Type B pancreatic cell (in vitro differentiated cells): ENCODE measurements at regions not wholly inside any gene's neighbourhood (a gene's known extent, or its start where the extent isn't known, plus 50 kb on each side); places are given as distances from the start of the nearest gene placed in this dataset.

ENCODE experiments used
- DNase-seq: peaks from one replicate; pipeline ENCODE4 v3.0.0; 2021; ENCODE audit warnings: mixed read lengths; ENCODE audit not compliant: unreplicated experiment; ENCODE audit errors: extremely low spot score
- H3K27ac Mint-ChIP-seq: 2 replicates; pipeline ENCODE4 v1.8.0; 2021; ENCODE audit warnings: mild to moderate bottlenecking, mixed read lengths
- H3K27me3 Mint-ChIP-seq: 2 replicates; pipeline ENCODE4 v1.8.0; 2021; ENCODE audit warnings: mixed read lengths
- H3K36me3 Mint-ChIP-seq: 2 replicates; pipeline ENCODE4 v1.8.0; 2021; ENCODE audit warnings: mixed read lengths
- H3K4me1 Mint-ChIP-seq: one replicate; pipeline ENCODE4 v1.8.0; 2021; ENCODE audit warnings: mixed read lengths; ENCODE audit not compliant: unreplicated experiment
- H3K4me3 Mint-ChIP-seq: 2 replicates; pipeline ENCODE4 v1.8.0; 2021; ENCODE audit warnings: mild to moderate bottlenecking, mixed read lengths
- H3K9me3 Mint-ChIP-seq: 2 replicates; pipeline ENCODE4 v1.8.0; 2021; ENCODE audit warnings: mixed read lengths
- CTCF ChIP-seq: fragments of 200-600 bp; sonication (generic); conservative IDR thresholded peaks from 2 replicates; pipeline ENCODE4 v1.5.0; 2021; ENCODE audit warnings: antibody characterized with exemption, mild to moderate bottlenecking

GRCh38 chr10:55441777-55442176, 640.7 kb upstream of the PCDH15 start:
- no peak for DNase-seq
- TF ChIP-seq CTCF: no peak
- no peaks in the 10 kb centered on the region for H3K36me3 Mint-ChIP-seq
- no peaks in the 10 kb centered on the region for H3K4me1 Mint-ChIP-seq
- H3K27me3 Mint-ChIP-seq: peaks cover 6% of the 10 kb centered on the region
- H3K9me3 Mint-ChIP-seq: peaks cover 9% of the 10 kb centered on the region
- H3K4me3 Mint-ChIP-seq: no peak overlapping the region
- H3K27ac Mint-ChIP-seq: no peak overlapping the region

- Mint-ChIP-seq H3K4me1 (no peaks in the 10 kb centered on the region), H3K27ac (no peak overlapping the region), H3K4me3 (no peak overlapping the region), H3K36me3 (no peaks in the 10 kb centered on the region), H3K9me3 (no peaks in the 10 kb centered on the region), H3K27me3 (no peaks in the 10 kb centered on the region)
- no peak for TF ChIP-seq CTCF
- DNase-seq: peak; percentile 60
Measured at GRCh38 chr10:55426138-55426537, 625.1 kb upstream of the PCDH15 start.

- TF ChIP-seq CTCF: peak; percentile 22
- Mint-ChIP-seq H3K9me3 (no peaks in the 10 kb centered on the region), H3K36me3 (no peaks in the 10 kb centered on the region), H3K4me1 (peaks cover 5% of the 10 kb centered on the region), H3K27me3 (no peaks in the 10 kb centered on the region), H3K27ac (peak overlapping the region; percentile 55), H3K4me3 (no peak overlapping the region)
- DNase-seq: no peak
Measured at GRCh38 chr10:55410415-55410885, 609.4 kb upstream of the PCDH15 start.

- Mint-ChIP-seq H3K9me3 (no peaks in the 10 kb centered on the region), H3K27me3 (no peaks in the 10 kb centered on the region), H3K27ac (no peak overlapping the region), H3K4me3 (no peak overlapping the region), H3K4me1 (peaks cover 10% of the 10 kb centered on the region), H3K36me3 (no peaks in the 10 kb centered on the region)
- no peak for DNase-seq
- TF ChIP-seq CTCF: no peak
Measured at GRCh38 chr10:55404094-55404493, 603.1 kb upstream of the PCDH15 start.

GRCh38 chr10:55400075-55400849, 599.2 kb upstream of the PCDH15 start:
- H3K36me3 Mint-ChIP-seq: no peaks in the 10 kb centered on the region
- H3K9me3 Mint-ChIP-seq: no peaks in the 10 kb centered on the region

More at GRCh38 chr10:55400075-55400849, 599.2 kb upstream of the PCDH15 start:
- DNase-seq: no peak
- Mint-ChIP-seq H3K27me3 (no peaks in the 10 kb centered on the region), H3K4me1 (peaks cover 10% of the 10 kb centered on the region), H3K4me3 (no peak overlapping the region), H3K27ac (no peak overlapping the region)
- no peak for TF ChIP-seq CTCF
